NB4 (cell line): ENCODE measurements at regions not wholly inside any gene's neighbourhood (a gene's known extent, or its start where the extent isn't known, plus 50 kb on each side); places are given as distances from the start of the nearest gene placed in this dataset.

Experiments used
- DNase-seq: peaks from one replicate; pipeline ENCODE4 v3.0.0; 2010; ENCODE audit warnings: low read depth
- H3K4me3 ChIP-seq: one replicate; pipeline ENCODE4 v1.5.1; 2011; ENCODE audit warnings: mild to moderate bottlenecking, low read depth, low read length, moderate library complexity
- CTCF ChIP-seq: IDR thresholded peaks from one replicate; pipeline ENCODE4 v1.5.1; 2012; ENCODE audit warnings: low read depth, low read length
- MAX ChIP-seq: IDR thresholded peaks from 2 replicates; pipeline ENCODE4 v1.6.1; 2011; ENCODE audit warnings: low read depth, low read length
- MYC ChIP-seq: IDR thresholded peaks from 2 replicates; pipeline ENCODE4 v1.6.1; 2011; ENCODE audit warnings: low read depth, low read length
- POLR2A ChIP-seq: IDR thresholded peaks from 2 replicates; pipeline ENCODE4 v1.6.1; 2011; ENCODE audit warnings: mild to moderate bottlenecking; ENCODE audit not compliant: insufficient read length; ENCODE audit errors: extremely low read depth

- TF ChIP-seq MAX, result no peak
- no peak for TF ChIP-seq POLR2A
- no peak for TF ChIP-seq MYC
- H3K4me3 ChIP-seq, result no peak overlapping the region
- DNase-seq, result no peak
Measured at GRCh38 chr18:67080601-67081000, 435.9 kb downstream of the DSEL start.

GRCh38 chr18:67074309-67074708, 442.2 kb downstream of the DSEL start:
- DNase-seq, result no peak
- TF ChIP-seq MAX (no peak), CTCF (no peak), POLR2A (no peak), MYC (no peak)
- H3K4me3 ChIP-seq, result no peak overlapping the region

- TF ChIP-seq CTCF (no peak), MYC (no peak), POLR2A (no peak), MAX (no peak)
Measured at GRCh38 chr18:67072791-67073190, 443.7 kb downstream of the DSEL start.

GRCh38 chr18:67068608-67069007, 447.9 kb downstream of the DSEL start:
- DNase-seq, result no peak
- no peak overlapping the region for H3K4me3 ChIP-seq
- TF ChIP-seq MYC (no peak), POLR2A (no peak), CTCF (no peak), MAX (no peak)

More at GRCh38 chr18:67072791-67073190, 443.7 kb downstream of the DSEL start:
- H3K4me3 ChIP-seq, result no peak overlapping the region
- DNase-seq, result no peak

GRCh38 chr18:67047334-67047733, 443.4 kb upstream of the CDH19 start:
- TF ChIP-seq MAX, result no peak
- no peak for TF ChIP-seq CTCF
- no peak for TF ChIP-seq POLR2A
- TF ChIP-seq MYC, result no peak
- H3K4me3 ChIP-seq, result no peak overlapping the region
- DNase-seq, result no peak

GRCh38 chr18:67043276-67043675, 439.4 kb upstream of the CDH19 start:
- TF ChIP-seq MYC (no peak), POLR2A (no peak), MAX (no peak), CTCF (no peak)
- H3K4me3 ChIP-seq, result no peak overlapping the region
- DNase-seq, result no peak
